NK-92 treated with Interleukin-12 subunit alpha and Interleukin-12 subunit beta, amount 100 ng/mL, for 24 hours (cell line): ENCODE measurements at regions not wholly inside any gene's neighbourhood (a gene's known extent, or its start where the extent isn't known, plus 50 kb on each side); places are given as distances from the start of the nearest gene placed in this dataset.

Source experiments
- DNase-seq: peaks from one replicate; lab custom pipeline; 2025; lab: John Stamatoyannopoulos, UW

GRCh38 chr5:74424162-74424868 lies 216.2 kb downstream of the ENC1 start:
- DNase-seq, result no peak

- no peak for DNase-seq
Observed at GRCh38 chr5:74423383-74423782, 217.1 kb downstream of the ENC1 start.

GRCh38 chr5:74422671-74423070 lies 217.9 kb downstream of the ENC1 start:
- no peak for DNase-seq

- DNase-seq, result no peak
Observed at GRCh38 chr5:74422030-74422429, 218.5 kb downstream of the ENC1 start.

- DNase-seq, result no peak
Observed at GRCh38 chr5:74421377-74421776, 219.2 kb downstream of the ENC1 start.

GRCh38 chr5:74420947-74421346 lies 219.6 kb downstream of the ENC1 start:
- no peak for DNase-seq

- no peak for DNase-seq
Observed at GRCh38 chr5:74420220-74420619, 220.3 kb downstream of the ENC1 start.

- no peak for DNase-seq
Observed at GRCh38 chr5:74419468-74419867, 221.1 kb downstream of the ENC1 start.

GRCh38 chr5:74418709-74419108 lies 221.8 kb downstream of the ENC1 start:
- no peak for DNase-seq

- no peak for DNase-seq
Observed at GRCh38 chr5:74418261-74418660, 222.3 kb downstream of the ENC1 start.

GRCh38 chr5:74415695-74416102 lies 224.8 kb downstream of the ENC1 start:
- no peak for DNase-seq

GRCh38 chr5:74414228-74414627 lies 226.3 kb downstream of the ENC1 start:
- DNase-seq, result no peak

- DNase-seq, result no peak
Observed at GRCh38 chr5:74413403-74414048, 227.0 kb downstream of the ENC1 start.

- DNase-seq, result no peak
Observed at GRCh38 chr5:74412066-74412465, 228.5 kb downstream of the ENC1 start.

- DNase-seq, result no peak
Observed at GRCh38 chr5:74409712-74410111, 230.8 kb downstream of the ENC1 start.

- no peak for DNase-seq
Observed at GRCh38 chr5:74409166-74409706, 231.3 kb downstream of the ENC1 start.

GRCh38 chr5:74408150-74409043 lies 232.1 kb downstream of the ENC1 start:
- no peak for DNase-seq

GRCh38 chr5:74407701-74408100 lies 232.8 kb downstream of the ENC1 start:
- DNase-seq, result no peak

GRCh38 chr5:74406844-74407243 lies 233.7 kb downstream of the ENC1 start:
- no peak for DNase-seq

- no peak for DNase-seq
Observed at GRCh38 chr5:74405593-74405992, 234.9 kb downstream of the ENC1 start.

- no peak for DNase-seq
Observed at GRCh38 chr5:74404574-74405508, 235.7 kb downstream of the ENC1 start.
